ENCODE measurements at regions not wholly inside any gene's neighbourhood (a gene's known extent, or its start where the extent isn't known, plus 50 kb on each side); places are given as distances from the start of the nearest gene placed in this dataset.

DNA sequence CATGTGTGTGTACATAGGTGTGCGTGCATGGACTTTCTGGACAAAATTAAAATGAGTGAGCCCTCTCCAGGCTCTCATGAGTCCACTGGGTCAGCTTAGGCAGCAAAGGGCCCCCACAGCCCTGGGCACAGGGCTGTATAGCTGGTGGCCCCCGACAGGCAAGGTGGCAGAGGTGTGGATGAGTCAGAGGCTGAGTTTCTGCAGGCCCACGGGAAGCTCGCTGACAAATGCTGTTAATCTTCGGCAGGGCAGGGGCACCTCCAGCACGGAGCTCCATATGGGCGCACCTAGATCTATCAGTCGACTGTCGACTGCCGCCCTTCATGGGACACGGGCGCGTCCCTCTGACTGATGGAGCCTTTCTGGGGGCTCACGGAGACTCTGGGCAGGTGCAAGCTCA lies 181.1 kb downstream of the URI1 start:
- TF ChIP-seq, protein P1, sequence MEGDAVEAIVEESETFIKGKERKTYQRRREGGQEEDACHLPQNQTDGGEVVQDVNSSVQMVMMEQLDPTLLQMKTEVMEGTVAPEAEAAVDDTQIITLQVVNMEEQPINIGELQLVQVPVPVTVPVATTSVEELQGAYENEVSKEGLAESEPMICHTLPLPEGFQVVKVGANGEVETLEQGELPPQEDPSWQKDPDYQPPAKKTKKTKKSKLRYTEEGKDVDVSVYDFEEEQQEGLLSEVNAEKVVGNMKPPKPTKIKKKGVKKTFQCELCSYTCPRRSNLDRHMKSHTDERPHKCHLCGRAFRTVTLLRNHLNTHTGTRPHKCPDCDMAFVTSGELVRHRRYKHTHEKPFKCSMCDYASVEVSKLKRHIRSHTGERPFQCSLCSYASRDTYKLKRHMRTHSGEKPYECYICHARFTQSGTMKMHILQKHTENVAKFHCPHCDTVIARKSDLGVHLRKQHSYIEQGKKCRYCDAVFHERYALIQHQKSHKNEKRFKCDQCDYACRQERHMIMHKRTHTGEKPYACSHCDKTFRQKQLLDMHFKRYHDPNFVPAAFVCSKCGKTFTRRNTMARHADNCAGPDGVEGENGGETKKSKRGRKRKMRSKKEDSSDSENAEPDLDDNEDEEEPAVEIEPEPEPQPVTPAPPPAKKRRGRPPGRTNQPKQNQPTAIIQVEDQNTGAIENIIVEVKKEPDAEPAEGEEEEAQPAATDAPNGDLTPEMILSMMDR (IDR thresholded peaks at IDR 0.05; ENCODE audit: low read depth, low read length), result no peak
- TF ChIP-seq EZH2phosphoT487 (IDR thresholded peaks at IDR 0.05; ENCODE audit: low read depth), result no peak

Measured in OCI-LY3 (cell line).